ENCODE measurements at regions not wholly inside any gene's neighbourhood (a gene's known extent, or its start where the extent isn't known, plus 50 kb on each side); places are given as distances from the start of the nearest gene placed in this dataset.

GRCh38 chr6:18795726-18796125, 408.6 kb downstream of the RNF144B start:
- ATAC-seq (ENCODE audit: low read depth) (no peak), DNase-seq (no peak)
- POLR2A ChIA-PET (ENCODE audit: unreplicated experiment): no interaction called here
- H3K56ac ChIP-seq (ENCODE audit: extremely low read depth, insufficient read depth, low read length): no peak overlapping the region
- no peak overlapping the region for H4K8ac ChIP-seq (ENCODE audit: low read depth in 2 of 2, low read length in 2 of 2)
- in situ Hi-C loops (cut with MboI; ENCODE audit: low sequenced_read_pairs): no loop called here
- H3K14ac ChIP-seq (replicated peaks; ENCODE audit: low read depth, low read length): no peak overlapping the region
- no peaks in the 10 kb centered on the region for H3K36me3 ChIP-seq (ENCODE audit: control insufficient read depth, insufficient read depth, low read length)
- H3K18ac ChIP-seq (ENCODE audit: low read depth, low read length): no peak overlapping the region
- BruUV-seq (replicated peaks): no TSS peak
- no peaks in the 10 kb centered on the region for H3K9me1 ChIP-seq (ENCODE audit: insufficient read depth, low read length)
- no peak overlapping the region for H3K4me3 ChIP-seq (ENCODE audit: insufficient read depth, low read depth, low read length)
- no peaks in the 10 kb centered on the region for H3K79me1 ChIP-seq (ENCODE audit: low read depth in 1 of 2, low read length in 2 of 2)
- no peak overlapping the region for H2AK9ac ChIP-seq (replicated peaks; ENCODE audit: low read depth, low read length, poor library complexity)
- no peak overlapping the region for H2AK5ac ChIP-seq (ENCODE audit: low read depth, low read length)
- intact Hi-C loops (cut with micrococcal nuclease): no loop called here
- H2BK120ac ChIP-seq (ENCODE audit: low read depth, low read length): no peak overlapping the region
- no peaks in the 10 kb centered on the region for H3K27me3 ChIP-seq (ENCODE audit: control insufficient read depth, insufficient read depth, low read length)
- peaks cover 6% of the 10 kb centered on the region for H3K9me3 ChIP-seq (ENCODE audit: control insufficient read depth, insufficient read depth, low read length)
- dilution Hi-C loops (cut with HindIII; ENCODE audit: low sequenced_read_pairs, unreplicated experiment): no loop called here
- H3K9ac ChIP-seq (ENCODE audit: low read depth, low read length): no peak overlapping the region
- H3K23ac ChIP-seq (ENCODE audit: low read depth, low read length): no peak overlapping the region
- WGBS, 2 experiments (ENCODE audit: extremely low coverage in 2 of 2, insufficient read length in 1 of 2): 17% methylated on average over 1 of the region's 5 CpGs; no CpG with 5 or more reads in 1 of the 2 experiments
- H2AFZ ChIP-seq (replicated peaks; ENCODE audit: low read length, poor library complexity): no peak overlapping the region
- no peak overlapping the region for H4K5ac ChIP-seq (ENCODE audit: low read depth, low read length)
- no peak overlapping the region for H3K27ac ChIP-seq (ENCODE audit: insufficient read depth, low read length)
- CTCF ChIA-PET: no interaction called here
- no peak overlapping the region for H2BK15ac ChIP-seq (ENCODE audit: low read depth, low read length)
- no peak overlapping the region for H3K4ac ChIP-seq (ENCODE audit: low read depth, low read length)
- no peak overlapping the region for H4K91ac ChIP-seq (ENCODE audit: insufficient read depth, low read depth, low read length)
- H2BK20ac ChIP-seq (ENCODE audit: low read depth, low read length): no peak overlapping the region
- H3K4me1 ChIP-seq (ENCODE audit: control insufficient read depth, insufficient read depth, low read length): no peaks in the 10 kb centered on the region
- no peak overlapping the region for H3K4me2 ChIP-seq (ENCODE audit: low read depth, low read length)
- TF ChIP-seq MAFK (IDR thresholded peaks at IDR 0.05; ENCODE audit: low read depth, low read length): no peak
- no peak for TF ChIP-seq CEBPB (IDR thresholded peaks at IDR 0.05; ENCODE audit: low read depth, low read length)
- TF ChIP-seq BHLHE40 (IDR thresholded peaks at IDR 0.05; ENCODE audit: low read depth, low read length): no peak
- no peak for TF ChIP-seq SMC3 (IDR thresholded peaks at IDR 0.05; ENCODE audit: low read depth, low read length)
- TF ChIP-seq ELK1 (IDR thresholded peaks at IDR 0.05; ENCODE audit: borderline replicate concordance, low read depth, low read length): no peak
- no peak for TF ChIP-seq RAD21 (IDR thresholded peaks at IDR 0.05; ENCODE audit: low read length)
- no peak for TF ChIP-seq CHD1 (IDR thresholded peaks at IDR 0.05; ENCODE audit: low read depth, low read length)
- no peak for TF ChIP-seq MAZ (IDR thresholded peaks at IDR 0.05; ENCODE audit: borderline replicate concordance, low read depth, low read length)
- no peak for TF ChIP-seq RFX5 (IDR thresholded peaks at IDR 0.05; ENCODE audit: low read depth, low read length)
- no peak for TF ChIP-seq NFE2L2 (IDR thresholded peaks at IDR 0.05; ENCODE audit: low read depth, low read length)
- TF ChIP-seq, protein P1, sequence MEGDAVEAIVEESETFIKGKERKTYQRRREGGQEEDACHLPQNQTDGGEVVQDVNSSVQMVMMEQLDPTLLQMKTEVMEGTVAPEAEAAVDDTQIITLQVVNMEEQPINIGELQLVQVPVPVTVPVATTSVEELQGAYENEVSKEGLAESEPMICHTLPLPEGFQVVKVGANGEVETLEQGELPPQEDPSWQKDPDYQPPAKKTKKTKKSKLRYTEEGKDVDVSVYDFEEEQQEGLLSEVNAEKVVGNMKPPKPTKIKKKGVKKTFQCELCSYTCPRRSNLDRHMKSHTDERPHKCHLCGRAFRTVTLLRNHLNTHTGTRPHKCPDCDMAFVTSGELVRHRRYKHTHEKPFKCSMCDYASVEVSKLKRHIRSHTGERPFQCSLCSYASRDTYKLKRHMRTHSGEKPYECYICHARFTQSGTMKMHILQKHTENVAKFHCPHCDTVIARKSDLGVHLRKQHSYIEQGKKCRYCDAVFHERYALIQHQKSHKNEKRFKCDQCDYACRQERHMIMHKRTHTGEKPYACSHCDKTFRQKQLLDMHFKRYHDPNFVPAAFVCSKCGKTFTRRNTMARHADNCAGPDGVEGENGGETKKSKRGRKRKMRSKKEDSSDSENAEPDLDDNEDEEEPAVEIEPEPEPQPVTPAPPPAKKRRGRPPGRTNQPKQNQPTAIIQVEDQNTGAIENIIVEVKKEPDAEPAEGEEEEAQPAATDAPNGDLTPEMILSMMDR (conservative IDR thresholded peaks at IDR 0.05; ENCODE audit: low read depth, low read length): no peak
- TF ChIP-seq POLR2A (IDR thresholded peaks at IDR 0.05; ENCODE audit: low read depth, low read length): no peak
- no peak for TF ChIP-seq FOS (IDR thresholded peaks at IDR 0.05; ENCODE audit: low read depth, low read length)
- no peak for TF ChIP-seq RCOR1 (IDR thresholded peaks at IDR 0.05; ENCODE audit: insufficient replicate concordance, low read length)
- TF ChIP-seq, protein P2, sequence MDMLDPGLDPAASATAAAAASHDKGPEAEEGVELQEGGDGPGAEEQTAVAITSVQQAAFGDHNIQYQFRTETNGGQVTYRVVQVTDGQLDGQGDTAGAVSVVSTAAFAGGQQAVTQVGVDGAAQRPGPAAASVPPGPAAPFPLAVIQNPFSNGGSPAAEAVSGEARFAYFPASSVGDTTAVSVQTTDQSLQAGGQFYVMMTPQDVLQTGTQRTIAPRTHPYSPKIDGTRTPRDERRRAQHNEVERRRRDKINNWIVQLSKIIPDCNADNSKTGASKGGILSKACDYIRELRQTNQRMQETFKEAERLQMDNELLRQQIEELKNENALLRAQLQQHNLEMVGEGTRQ (IDR thresholded peaks at IDR 0.05; ENCODE audit: low read depth, low read length): no peak
- no peak overlapping the region for H2BK5ac ChIP-seq (ENCODE audit: low read depth, low read length, poor library complexity, severe bottlenecking)
- H4K20me1 ChIP-seq (ENCODE audit: insufficient read depth, low read length): no peaks in the 10 kb centered on the region

All from IMR-90 (cell line).